GM12878 (cell line): ENCODE measurements at regions not wholly inside any gene's neighbourhood (a gene's known extent, or its start where the extent isn't known, plus 50 kb on each side); places are given as distances from the start of the nearest gene placed in this dataset.

Experiments used
- ATAC-seq: fragments of 200-7000 bp; cut with Tn5 transposase; 3 replicates; pipeline ENCODE4 v1.9.1; 2020; ENCODE audit warnings: mild to moderate bottlenecking, moderate library complexity
- BruUV-seq: library from RNA; stranded (reverse); fragments of 400-500 nt; replicated peaks from 2 replicates; lab custom pipeline; 2021; lab: Mats Ljungman, UMichigan
- CTCF ChIA-PET: fragments of 300-600 bp; sonication (Branson Sonifier 250); formaldehyde crosslinking; extraction: SDS; loops from one replicate; lab custom pipeline; 2021; ENCODE audit warnings: inconsistent platforms; lab: Yijun Ruan, JAX
- POLR2A ChIA-PET: fragments of 350-600 bp; formaldehyde crosslinking; extraction: SDS; loops from one replicate; lab custom pipeline; 2021; ENCODE audit warnings: inconsistent platforms; lab: Charles Lee
- RAD21 ChIA-PET: fragments of 300-600 bp; sonication (Branson Sonifier 250); formaldehyde crosslinking; loops from one replicate; lab custom pipeline; 2023; ENCODE audit warnings: antibody characterized with exemption; ENCODE audit not compliant: unreplicated experiment; lab: Charles Lee
- SMC1A ChIA-PET: fragments of 300-600 bp; sonication (Branson Sonifier 250); formaldehyde crosslinking; loops from one replicate; lab custom pipeline; 2023; ENCODE audit not compliant: unreplicated experiment, uncharacterized antibody; lab: Charles Lee
- DNase-seq: peaks from one replicate; pipeline ENCODE4 v3.0.0-alpha.2; 2011; ENCODE audit warnings: low read depth, low spot score
- FAIRE-seq: peaks from 3 replicates; lab custom pipeline; 2011; peaks lifted over from hg19 to GRCh38; lab: Jason Lieb, UNC
- H2AFZ ChIP-seq: 2 replicates; pipeline ENCODE4 v1.6.0; 2011; ENCODE audit warnings: low read depth, low read length, control low read depth; ENCODE audit not compliant: control insufficient read depth
- H3K27ac ChIP-seq: 2 replicates; pipeline ENCODE4 v1.5.1; 2011; ENCODE audit warnings: control low read depth; ENCODE audit not compliant: control insufficient read depth, insufficient read depth
- H3K27me3 ChIP-seq, 2 experiments: replicated peaks in 1 of 2; 2 replicates each; pipeline versions ENCODE4 v1.6.0 to v1.6.1; 2011; ENCODE audit warnings: low read length in 1 of 2; ENCODE audit not compliant: control insufficient read depth in 2 of 2, insufficient read depth in 2 of 2
- H3K36me3 ChIP-seq, 2 experiments: 2 replicates each; pipeline ENCODE4 v1.5.1; 2011; ENCODE audit warnings: low read length in 1 of 2; ENCODE audit not compliant: control insufficient read depth in 2 of 2, insufficient read depth in 2 of 2
- H3K4me1 ChIP-seq: 2 replicates; pipeline ENCODE4 v1.6.1; 2011; ENCODE audit warnings: mild to moderate bottlenecking, low read length, moderate library complexity, mixed read lengths; ENCODE audit not compliant: control insufficient read depth, insufficient read depth
- H3K4me2 ChIP-seq: 2 replicates; pipeline ENCODE4 v1.6.0; 2011; ENCODE audit warnings: control low read depth; ENCODE audit not compliant: control insufficient read depth, insufficient read depth
- H3K4me3 ChIP-seq: fragments of 200-600 bp; sonication (generic); 2 replicates; pipeline ENCODE4 v1.5.1; 2016
- H3K79me2 ChIP-seq: 2 replicates; pipeline ENCODE4 v1.6.0; 2011; ENCODE audit warnings: low read length; ENCODE audit not compliant: control insufficient read depth, insufficient read depth
- H3K9ac ChIP-seq: 2 replicates; pipeline ENCODE4 v1.8.0; 2011; ENCODE audit warnings: low read length, control low read depth, mixed read lengths; ENCODE audit not compliant: control insufficient read depth, insufficient read depth
- H3K9me3 ChIP-seq: replicated peaks from 3 replicates; pipeline ENCODE4 v1.5.1; 2011; ENCODE audit warnings: mild to moderate bottlenecking, low read length; ENCODE audit not compliant: control insufficient read depth, insufficient read depth
- H4K20me1 ChIP-seq: 2 replicates; pipeline ENCODE4 v1.6.0; 2011; ENCODE audit not compliant: control insufficient read depth, insufficient read depth
- CHD1 ChIP-seq: IDR thresholded peaks from 2 replicates; pipeline ENCODE4 v1.6.1; 2012; ENCODE audit warnings: low read depth, low read length, improper control_type of control experiment
- CHD4 ChIP-seq: fragments of 200-600 bp; sonication (generic); IDR thresholded peaks from 2 replicates; pipeline ENCODE4 v1.6.1; 2016; ENCODE audit warnings: mild to moderate bottlenecking
- DPF2 ChIP-seq: fragments of 450-650 bp; IDR thresholded peaks from 2 replicates; pipeline ENCODE4 v1.6.1; 2017; ENCODE audit warnings: mild to moderate bottlenecking
- GABPA ChIP-seq: IDR thresholded peaks from 2 replicates; pipeline ENCODE4 v1.6.1; 2014; ENCODE audit warnings: antibody characterized with exemption, low read depth, mild to moderate bottlenecking, inconsistent platforms
- KDM1A ChIP-seq: fragments of 200-600 bp; sonication (generic); IDR thresholded peaks from 2 replicates; pipeline ENCODE4 v1.6.1; 2016; ENCODE audit warnings: borderline replicate concordance
- MTA3 ChIP-seq: IDR thresholded peaks from 2 replicates; pipeline ENCODE4 v1.6.1; 2012; ENCODE audit warnings: low read length, inconsistent platforms, borderline replicate concordance
- NR2C1 ChIP-seq: fragments of 450-650 bp; IDR thresholded peaks from 2 replicates; pipeline ENCODE4 v1.6.1; 2017; ENCODE audit warnings: antibody characterized with exemption, mild to moderate bottlenecking, moderate library complexity
- RCOR1 ChIP-seq: conservative IDR thresholded peaks from 2 replicates; pipeline ENCODE4 v1.6.1; 2012; ENCODE audit warnings: low read depth, low read length, improper control_type of control experiment
- RFX5 ChIP-seq: IDR thresholded peaks from 2 replicates; pipeline ENCODE4 v1.6.1; 2011; ENCODE audit warnings: low read depth, low read length, improper control_type of control experiment
- SMARCA5 ChIP-seq: fragments of 450-650 bp; IDR thresholded peaks from 2 replicates; pipeline ENCODE4 v1.6.1; 2017; ENCODE audit warnings: mild to moderate bottlenecking
- STAT3 ChIP-seq: IDR thresholded peaks from 2 replicates; pipeline ENCODE4 v1.6.1; 2011; ENCODE audit warnings: low read depth, low read length, improper control_type of control experiment
- SUZ12 ChIP-seq: fragments of 200-600 bp; sonication (generic); IDR thresholded peaks from one replicate; pipeline ENCODE4 v1.6.1; 2018; ENCODE audit warnings: antibody characterized with exemption, mild to moderate bottlenecking; ENCODE audit not compliant: unreplicated experiment
- TCF12 ChIP-seq: IDR thresholded peaks from 2 replicates; pipeline ENCODE4 v1.6.1; 2011; ENCODE audit warnings: low read depth, mild to moderate bottlenecking, low read length
- YBX1 ChIP-seq: fragments of 450-650 bp; IDR thresholded peaks from 2 replicates; pipeline ENCODE4 v1.6.1; 2016; ENCODE audit warnings: antibody characterized with exemption
- ZNF217 ChIP-seq: fragments of 450-650 bp; IDR thresholded peaks from 2 replicates; pipeline ENCODE4 v1.6.1; 2017; ENCODE audit warnings: antibody characterized with exemption, mild to moderate bottlenecking
- ZNF24 ChIP-seq: fragments of 450-650 bp; IDR thresholded peaks from 2 replicates; pipeline ENCODE4 v1.6.1; 2017; ENCODE audit warnings: antibody characterized with exemption, mild to moderate bottlenecking
- WGBS: methylation state at CpG from one replicate; pipeline ENCODE4 v1.1.6; 2016; ENCODE audit warnings: low lambda C conversion rate; ENCODE audit not compliant: insufficient replicate concordance, insufficient coverage; ENCODE audit errors: missing lambda C conversion rate; 5-methylcytosine and 5-hydroxymethylcytosine counted together
- in situ Hi-C: fragments of 300-500 bp; cut with MboI; formaldehyde crosslinking; loops from 9 replicates; pipeline ENCODE4 v1.14.3; 2018; ENCODE audit warnings: mixed read lengths
- intact Hi-C: fragments of 100-400 bp; cut with micrococcal nuclease; formaldehyde crosslinking; loops from one replicate; pipeline ENCODE4 v1.14.2; 2022; ENCODE audit not compliant: unreplicated experiment
- TF ChIP-seq, protein P1 (sequence below): fragments of 450-650 bp; conservative IDR thresholded peaks from 2 replicates; pipeline ENCODE4 v1.6.1; 2017; ENCODE audit warnings: mild to moderate bottlenecking, moderate library complexity
- TF ChIP-seq, protein P2 (sequence below): IDR thresholded peaks from 2 replicates; pipeline ENCODE4 v1.6.1; 2011; ENCODE audit warnings: low read depth, mild to moderate bottlenecking, low read length, moderate library complexity, borderline replicate concordance; ENCODE audit errors: extremely low read depth
- TF ChIP-seq, protein P3 (sequence below): fragments of 450-650 bp; formaldehyde crosslinking; IDR thresholded peaks from 2 replicates; pipeline ENCODE4 v1.4.0; 2020; ENCODE audit warnings: mild to moderate bottlenecking, moderate library complexity
- TF ChIP-seq, protein P4 (sequence below): fragments of 450-650 bp; IDR thresholded peaks from 2 replicates; pipeline ENCODE4 v1.6.1; 2018; ENCODE audit warnings: borderline replicate concordance, mild to moderate bottlenecking; ENCODE audit not compliant: partially characterized antibody

DNA sequence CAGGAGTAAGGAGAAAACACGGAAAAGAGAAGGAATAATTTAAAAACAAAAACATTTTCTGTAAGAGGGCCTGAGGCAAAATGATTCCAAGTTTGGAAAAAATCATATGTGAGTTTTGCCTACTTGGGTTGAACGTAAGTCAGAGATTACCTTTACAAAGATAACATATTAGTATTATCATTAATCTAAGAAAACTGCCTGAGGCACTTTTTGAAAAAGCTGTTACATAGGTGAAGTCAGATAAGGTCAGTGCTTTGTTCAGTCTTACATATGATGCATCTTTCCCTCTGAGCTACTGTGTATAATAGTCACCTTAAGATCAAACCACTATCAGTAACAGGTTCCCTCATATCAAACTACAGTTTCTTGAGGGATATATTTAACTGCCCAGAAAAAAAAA, 287.2 kb downstream of the TMA16 start:
- FAIRE-seq (no peak), DNase-seq (no peak), ATAC-seq (no peak)
- ChIA-PET SMC1A (interaction anchor here (1.8 kb wide), 1 partner anchor 13 kb away, joined by 4 read pairs; no protein-coding TSS in a partner anchor), POLR2A (no interaction called here), RAD21 (no interaction called here), CTCF (interaction anchor here (0.9 kb wide), 1 partner anchor 226 kb away, joined by 3 read pairs; no protein-coding TSS in a partner anchor)
- intact Hi-C loops (no loop called here), in situ Hi-C loops (no loop called here)
- Histone ChIP-seq H2AFZ (no peak overlapping the region), H3K9me3 (no peaks in the 10 kb centered on the region), H4K20me1 (no peaks in the 10 kb centered on the region), H3K4me2 (no peak overlapping the region), H3K36me3 (no peaks in the 10 kb centered on the region), H3K4me3 (no peak overlapping the region), H3K27me3 (no peaks in the 10 kb centered on the region), H3K4me1 (no peaks in the 10 kb centered on the region), H3K27ac (no peak overlapping the region), H3K9ac (no peak overlapping the region), H3K79me2 (no peaks in the 10 kb centered on the region)
- no peak for TF ChIP-seq SUZ12
- no peak for TF ChIP-seq YBX1
- no peak for TF ChIP-seq KDM1A
- no peak for TF ChIP-seq STAT3
- no peak for TF ChIP-seq DPF2
- TF ChIP-seq, protein P1, sequence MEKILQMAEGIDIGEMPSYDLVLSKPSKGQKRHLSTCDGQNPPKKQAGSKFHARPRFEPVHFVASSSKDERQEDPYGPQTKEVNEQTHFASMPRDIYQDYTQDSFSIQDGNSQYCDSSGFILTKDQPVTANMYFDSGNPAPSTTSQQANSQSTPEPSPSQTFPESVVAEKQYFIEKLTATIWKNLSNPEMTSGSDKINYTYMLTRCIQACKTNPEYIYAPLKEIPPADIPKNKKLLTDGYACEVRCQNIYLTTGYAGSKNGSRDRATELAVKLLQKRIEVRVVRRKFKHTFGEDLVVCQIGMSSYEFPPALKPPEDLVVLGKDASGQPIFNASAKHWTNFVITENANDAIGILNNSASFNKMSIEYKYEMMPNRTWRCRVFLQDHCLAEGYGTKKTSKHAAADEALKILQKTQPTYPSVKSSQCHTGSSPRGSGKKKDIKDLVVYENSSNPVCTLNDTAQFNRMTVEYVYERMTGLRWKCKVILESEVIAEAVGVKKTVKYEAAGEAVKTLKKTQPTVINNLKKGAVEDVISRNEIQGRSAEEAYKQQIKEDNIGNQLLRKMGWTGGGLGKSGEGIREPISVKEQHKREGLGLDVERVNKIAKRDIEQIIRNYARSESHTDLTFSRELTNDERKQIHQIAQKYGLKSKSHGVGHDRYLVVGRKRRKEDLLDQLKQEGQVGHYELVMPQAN: no peak
- TF ChIP-seq, protein P2, sequence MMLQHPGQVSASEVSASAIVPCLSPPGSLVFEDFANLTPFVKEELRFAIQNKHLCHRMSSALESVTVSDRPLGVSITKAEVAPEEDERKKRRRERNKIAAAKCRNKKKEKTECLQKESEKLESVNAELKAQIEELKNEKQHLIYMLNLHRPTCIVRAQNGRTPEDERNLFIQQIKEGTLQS: no peak
- no peak for TF ChIP-seq TCF12
- TF ChIP-seq SMARCA5: no peak
- TF ChIP-seq ZNF24: no peak
- no peak for TF ChIP-seq ZNF217
- TF ChIP-seq NR2C1: no peak
- TF ChIP-seq GABPA: no peak
- TF ChIP-seq, protein P3, sequence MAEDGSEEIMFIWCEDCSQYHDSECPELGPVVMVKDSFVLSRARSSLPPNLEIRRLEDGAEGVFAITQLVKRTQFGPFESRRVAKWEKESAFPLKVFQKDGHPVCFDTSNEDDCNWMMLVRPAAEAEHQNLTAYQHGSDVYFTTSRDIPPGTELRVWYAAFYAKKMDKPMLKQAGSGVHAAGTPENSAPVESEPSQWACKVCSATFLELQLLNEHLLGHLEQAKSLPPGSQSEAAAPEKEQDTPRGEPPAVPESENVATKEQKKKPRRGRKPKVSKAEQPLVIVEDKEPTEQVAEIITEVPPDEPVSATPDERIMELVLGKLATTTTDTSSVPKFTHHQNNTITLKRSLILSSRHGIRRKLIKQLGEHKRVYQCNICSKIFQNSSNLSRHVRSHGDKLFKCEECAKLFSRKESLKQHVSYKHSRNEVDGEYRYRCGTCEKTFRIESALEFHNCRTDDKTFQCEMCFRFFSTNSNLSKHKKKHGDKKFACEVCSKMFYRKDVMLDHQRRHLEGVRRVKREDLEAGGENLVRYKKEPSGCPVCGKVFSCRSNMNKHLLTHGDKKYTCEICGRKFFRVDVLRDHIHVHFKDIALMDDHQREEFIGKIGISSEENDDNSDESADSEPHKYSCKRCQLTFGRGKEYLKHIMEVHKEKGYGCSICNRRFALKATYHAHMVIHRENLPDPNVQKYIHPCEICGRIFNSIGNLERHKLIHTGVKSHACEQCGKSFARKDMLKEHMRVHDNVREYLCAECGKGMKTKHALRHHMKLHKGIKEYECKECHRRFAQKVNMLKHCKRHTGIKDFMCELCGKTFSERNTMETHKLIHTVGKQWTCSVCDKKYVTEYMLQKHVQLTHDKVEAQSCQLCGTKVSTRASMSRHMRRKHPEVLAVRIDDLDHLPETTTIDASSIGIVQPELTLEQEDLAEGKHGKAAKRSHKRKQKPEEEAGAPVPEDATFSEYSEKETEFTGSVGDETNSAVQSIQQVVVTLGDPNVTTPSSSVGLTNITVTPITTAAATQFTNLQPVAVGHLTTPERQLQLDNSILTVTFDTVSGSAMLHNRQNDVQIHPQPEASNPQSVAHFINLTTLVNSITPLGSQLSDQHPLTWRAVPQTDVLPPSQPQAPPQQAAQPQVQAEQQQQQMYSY (CRISPR knock-in tag): no peak
- no peak for TF ChIP-seq CHD1
- TF ChIP-seq RCOR1: no peak
- TF ChIP-seq RFX5: no peak
- no peak for TF ChIP-seq CHD4
- TF ChIP-seq, protein P4, sequence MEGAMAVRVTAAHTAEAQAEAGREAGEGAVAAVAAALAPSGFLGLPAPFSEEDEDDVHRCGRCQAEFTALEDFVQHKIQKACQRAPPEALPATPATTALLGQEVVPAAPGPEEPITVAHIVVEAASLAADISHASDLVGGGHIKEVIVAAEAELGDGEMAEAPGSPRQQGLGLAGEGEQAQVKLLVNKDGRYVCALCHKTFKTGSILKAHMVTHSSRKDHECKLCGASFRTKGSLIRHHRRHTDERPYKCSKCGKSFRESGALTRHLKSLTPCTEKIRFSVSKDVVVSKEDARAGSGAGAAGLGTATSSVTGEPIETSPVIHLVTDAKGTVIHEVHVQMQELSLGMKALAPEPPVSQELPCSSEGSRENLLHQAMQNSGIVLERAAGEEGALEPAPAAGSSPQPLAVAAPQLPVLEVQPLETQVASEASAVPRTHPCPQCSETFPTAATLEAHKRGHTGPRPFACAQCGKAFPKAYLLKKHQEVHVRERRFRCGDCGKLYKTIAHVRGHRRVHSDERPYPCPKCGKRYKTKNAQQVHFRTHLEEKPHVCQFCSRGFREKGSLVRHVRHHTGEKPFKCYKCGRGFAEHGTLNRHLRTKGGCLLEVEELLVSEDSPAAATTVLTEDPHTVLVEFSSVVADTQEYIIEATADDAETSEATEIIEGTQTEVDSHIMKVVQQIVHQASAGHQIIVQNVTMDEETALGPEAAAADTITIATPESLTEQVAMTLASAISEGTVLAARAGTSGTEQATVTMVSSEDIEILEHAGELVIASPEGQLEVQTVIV: no peak
- no peak for TF ChIP-seq MTA3
- WGBS: 0% methylated on average over 2 of the region's 2 CpGs
- no TSS peak for BruUV-seq
